ENCODE measurements at regions not wholly inside any gene's neighbourhood (a gene's known extent, or its start where the extent isn't known, plus 50 kb on each side); places are given as distances from the start of the nearest gene placed in this dataset.
"Not testable (repeated sequence)": the region's sequence is repeated elsewhere in the genome, so short reads cannot be mapped to it uniquely, and the experiment has no call there.

GRCh38 chr13:90946125-90946524 lies 401.4 kb upstream of the MIR17HG start:
- not testable (repeated sequence) for DNase-seq (ENCODE audit: low spot score)

- DNase-seq (ENCODE audit: low spot score), result no peak
These were observed 399.5 kb upstream of the MIR17HG start for GRCh38 chr13:90947976-90948375.

GRCh38 chr13:90950160-90950559 lies 397.3 kb upstream of the MIR17HG start:
- no peak for DNase-seq (ENCODE audit: low spot score)

GRCh38 chr13:90951663-90952062 lies 395.8 kb upstream of the MIR17HG start:
- DNase-seq (ENCODE audit: low spot score), result no peak

GRCh38 chr13:90952326-90952725 lies 395.2 kb upstream of the MIR17HG start:
- no peak for DNase-seq (ENCODE audit: low spot score)

GRCh38 chr13:90954605-90955195 lies 392.8 kb upstream of the MIR17HG start:
- no peak for DNase-seq (ENCODE audit: low spot score)

GRCh38 chr13:90956031-90956430 lies 391.5 kb upstream of the MIR17HG start:
- no peak for DNase-seq (ENCODE audit: low spot score)

- no peak for DNase-seq (ENCODE audit: low spot score)
These were observed 388.6 kb upstream of the MIR17HG start for GRCh38 chr13:90958866-90959265.

- DNase-seq (ENCODE audit: low spot score), result peak; percentile 57
These were observed 379.2 kb upstream of the MIR17HG start for GRCh38 chr13:90968166-90968904.

- DNase-seq (ENCODE audit: low spot score), result no peak
These were observed 373.1 kb upstream of the MIR17HG start for GRCh38 chr13:90974249-90974975.

GRCh38 chr13:90979059-90979458 lies 368.4 kb upstream of the MIR17HG start:
- DNase-seq (ENCODE audit: low spot score), result no peak

GRCh38 chr13:90984756-90985155 lies 362.7 kb upstream of the MIR17HG start:
- no peak for DNase-seq (ENCODE audit: low spot score)

- no peak for DNase-seq (ENCODE audit: low spot score)
These were observed 352.5 kb upstream of the MIR17HG start for GRCh38 chr13:90995001-90995400.

- DNase-seq (ENCODE audit: low spot score), result no peak
These were observed 351.9 kb upstream of the MIR17HG start for GRCh38 chr13:90995614-90996013.

- no peak for DNase-seq (ENCODE audit: low spot score)
These were observed 349.5 kb upstream of the MIR17HG start for GRCh38 chr13:90997951-90998350.

GRCh38 chr13:90999401-90999800 lies 348.1 kb upstream of the MIR17HG start:
- DNase-seq (ENCODE audit: low spot score), result no peak

- DNase-seq (ENCODE audit: low spot score), result no peak
These were observed 346.1 kb upstream of the MIR17HG start for GRCh38 chr13:91001371-91001770.

GRCh38 chr13:91014696-91015095 lies 332.8 kb upstream of the MIR17HG start:
- no peak for DNase-seq (ENCODE audit: low spot score)

- peak; percentile 58 for DNase-seq (ENCODE audit: low spot score)
These were observed 330.3 kb upstream of the MIR17HG start for GRCh38 chr13:91017031-91017668.

- no peak for DNase-seq (ENCODE audit: low spot score)
These were observed 329.8 kb upstream of the MIR17HG start for GRCh38 chr13:91017669-91018053.

GRCh38 chr13:91020461-91021034 lies 326.9 kb upstream of the MIR17HG start:
- no peak for DNase-seq (ENCODE audit: low spot score)

- no peak for DNase-seq (ENCODE audit: low spot score)
These were observed 323.2 kb upstream of the MIR17HG start for GRCh38 chr13:91024157-91024792.

Measured in ecto neural progenitor cell (in vitro differentiated cells).